Karpas-422 (cell line): ENCODE measurements at regions not wholly inside any gene's neighbourhood (a gene's known extent, or its start where the extent isn't known, plus 50 kb on each side); places are given as distances from the start of the nearest gene placed in this dataset.

Experiments
- DNase-seq: peaks from one replicate; pipeline ENCODE4 v3.0.0-alpha.2; 2015
- H2AFZ ChIP-seq: fragments of 200-600 bp; sonication (generic); 2 replicates; pipeline ENCODE4 v1.6.1; 2014; ENCODE audit warnings: antibody characterized with exemption, low read length, mixed read lengths
- H3K27ac ChIP-seq: fragments of 200-600 bp; sonication (generic); 2 replicates; pipeline ENCODE4 v1.5.1; 2014; ENCODE audit warnings: mild to moderate bottlenecking, low read length, moderate library complexity
- H3K27me3 ChIP-seq: fragments of 200-600 bp; sonication (generic); 2 replicates; pipeline ENCODE4 v1.6.1; 2014; ENCODE audit warnings: low read length, mixed read lengths
- H3K36me3 ChIP-seq: fragments of 200-600 bp; sonication (generic); 2 replicates; pipeline ENCODE4 v1.6.1; 2014; ENCODE audit warnings: low read length, mixed read lengths; ENCODE audit not compliant: insufficient read depth
- H3K4me1 ChIP-seq: fragments of 200-600 bp; sonication (generic); 2 replicates; pipeline ENCODE4 v1.6.1; 2014; ENCODE audit warnings: mild to moderate bottlenecking, low read length, mixed read lengths
- H3K4me2 ChIP-seq: fragments of 200-600 bp; sonication (generic); 2 replicates; pipeline ENCODE4 v1.6.1; 2014; ENCODE audit warnings: low read length, low read depth, mild to moderate bottlenecking; ENCODE audit not compliant: poor library complexity, severe bottlenecking
- H3K4me3 ChIP-seq: fragments of 200-600 bp; sonication (generic); 2 replicates; pipeline ENCODE4 v1.5.1; 2014; ENCODE audit warnings: mild to moderate bottlenecking, antibody characterized with exemption, low read length, mixed read lengths
- H3K79me2 ChIP-seq: fragments of 200-600 bp; sonication (generic); 2 replicates; pipeline ENCODE4 v1.6.1; 2014; ENCODE audit warnings: mild to moderate bottlenecking, low read length, mixed read lengths
- H3K9ac ChIP-seq: fragments of 200-600 bp; sonication (generic); 2 replicates; pipeline ENCODE4 v1.6.0; 2014; ENCODE audit warnings: low read length
- H3K9me2 ChIP-seq: fragments of 200-600 bp; sonication (generic), shearing (Covaris generic); replicated peaks from 2 replicates; pipeline ENCODE4 v1.6.0; 2014; ENCODE audit warnings: mild to moderate bottlenecking, low read length, moderate library complexity; ENCODE audit not compliant: insufficient read depth
- H3K9me3 ChIP-seq: fragments of 300-700, 200-600 bp; sonication (generic); 2 replicates; pipeline ENCODE4 v1.6.1; 2014; ENCODE audit warnings: low read length, mixed read lengths
- H4K20me1 ChIP-seq: fragments of 200-600 bp; sonication (generic); 2 replicates; pipeline ENCODE4 v1.6.1; 2014; ENCODE audit warnings: mild to moderate bottlenecking, antibody characterized with exemption, low read length, low read depth; ENCODE audit not compliant: insufficient read depth

- no peak overlapping the region for H3K9ac ChIP-seq
- H3K36me3 ChIP-seq, result no peaks in the 10 kb centered on the region
- no peaks in the 10 kb centered on the region for H3K9me3 ChIP-seq
- no peak for DNase-seq
- no peaks in the 10 kb centered on the region for H3K27me3 ChIP-seq
- H3K79me2 ChIP-seq, result no peaks in the 10 kb centered on the region
- no peaks in the 10 kb centered on the region for H3K4me1 ChIP-seq
- no peak overlapping the region for H3K4me3 ChIP-seq
- H3K4me2 ChIP-seq, result no peak overlapping the region
- H3K9me2 ChIP-seq, result no peaks in the 10 kb centered on the region
- no peak overlapping the region for H2AFZ ChIP-seq
- no peak overlapping the region for H3K27ac ChIP-seq
- H4K20me1 ChIP-seq, result no peaks in the 10 kb centered on the region
These were observed 123.2 kb upstream of the VSTM2B start for GRCh38 chr19:29402563-29402962.

DNA sequence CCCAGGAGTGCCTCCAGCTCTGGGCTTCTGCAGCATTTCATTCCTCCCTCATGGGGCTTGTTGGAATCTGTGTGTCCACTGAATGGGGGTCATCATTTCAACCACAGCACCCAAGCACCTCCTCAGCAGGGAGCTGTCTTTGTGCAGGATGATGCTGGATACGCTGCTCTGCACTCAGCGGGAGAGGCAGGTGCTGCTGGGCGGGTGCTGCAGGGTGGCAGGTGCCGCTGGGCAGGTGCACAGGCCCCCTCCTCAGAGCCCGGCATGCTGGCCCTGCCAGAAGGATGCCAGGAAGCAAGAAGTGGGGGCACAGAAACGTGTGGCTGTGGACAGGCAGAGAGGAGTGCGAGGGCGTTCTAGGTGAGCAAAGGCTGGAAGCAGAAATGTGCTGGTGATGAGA is 121.8 kb upstream of the VSTM2B start:
- no peaks in the 10 kb centered on the region for H3K36me3 ChIP-seq
- no peaks in the 10 kb centered on the region for H3K27me3 ChIP-seq
- no peak overlapping the region for H2AFZ ChIP-seq
- H4K20me1 ChIP-seq, result no peaks in the 10 kb centered on the region
- no peaks in the 10 kb centered on the region for H3K4me1 ChIP-seq
- H3K4me2 ChIP-seq, result no peak overlapping the region
- no peak for DNase-seq
- no peak overlapping the region for H3K9ac ChIP-seq
- no peaks in the 10 kb centered on the region for H3K9me2 ChIP-seq
- no peaks in the 10 kb centered on the region for H3K79me2 ChIP-seq
- no peaks in the 10 kb centered on the region for H3K9me3 ChIP-seq
- H3K4me3 ChIP-seq, result no peak overlapping the region
- H3K27ac ChIP-seq, result no peak overlapping the region

DNA sequence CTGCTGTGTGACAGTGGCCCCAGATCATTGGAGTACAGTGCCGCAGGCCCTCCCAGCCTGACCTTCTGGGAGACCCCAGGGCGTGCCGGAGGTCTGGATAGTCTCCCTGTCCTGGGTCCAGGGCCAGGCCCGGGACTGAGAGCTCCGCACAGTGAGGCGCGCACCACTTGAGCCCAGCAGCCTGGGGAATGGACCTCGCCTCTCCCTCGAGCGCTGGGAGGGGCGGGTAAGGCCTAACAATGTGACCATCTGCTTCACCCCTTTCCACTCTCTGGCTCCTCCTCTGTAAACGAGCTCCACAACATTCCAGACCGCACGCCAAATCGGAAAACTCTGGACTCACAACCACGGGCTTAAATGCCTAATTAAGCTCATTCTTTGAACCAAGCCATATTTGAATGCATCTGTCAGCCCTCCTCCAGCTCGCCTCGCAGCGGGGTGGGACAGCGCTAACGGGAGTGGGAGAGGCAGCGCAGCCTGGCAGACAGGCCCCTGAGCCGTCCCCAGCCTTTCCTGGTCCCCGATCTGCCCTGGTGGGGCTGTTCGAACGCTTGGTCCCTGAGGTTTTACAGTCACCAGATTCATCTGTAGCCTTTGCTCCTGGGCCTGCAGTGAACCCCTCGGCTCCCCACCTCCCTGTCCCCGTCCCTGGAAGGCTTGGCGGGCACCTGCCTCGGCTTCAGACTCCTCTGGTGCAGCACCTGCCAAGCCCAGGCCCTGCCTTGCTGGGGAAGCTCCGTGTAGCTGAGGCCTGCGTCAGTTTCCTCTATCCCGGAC is 120.7 kb upstream of the VSTM2B start:
- H2AFZ ChIP-seq, result no peak overlapping the region
- no peak overlapping the region for H3K4me2 ChIP-seq
- H4K20me1 ChIP-seq, result no peaks in the 10 kb centered on the region
- no peaks in the 10 kb centered on the region for H3K36me3 ChIP-seq
- no peak overlapping the region for H3K4me3 ChIP-seq
- H3K27ac ChIP-seq, result no peak overlapping the region
- no peaks in the 10 kb centered on the region for H3K9me2 ChIP-seq
- no peaks in the 10 kb centered on the region for H3K79me2 ChIP-seq
- no peak for DNase-seq
- H3K9me3 ChIP-seq, result no peaks in the 10 kb centered on the region
- no peak overlapping the region for H3K9ac ChIP-seq
- H3K27me3 ChIP-seq, result no peaks in the 10 kb centered on the region
- H3K4me1 ChIP-seq, result no peaks in the 10 kb centered on the region

DNA sequence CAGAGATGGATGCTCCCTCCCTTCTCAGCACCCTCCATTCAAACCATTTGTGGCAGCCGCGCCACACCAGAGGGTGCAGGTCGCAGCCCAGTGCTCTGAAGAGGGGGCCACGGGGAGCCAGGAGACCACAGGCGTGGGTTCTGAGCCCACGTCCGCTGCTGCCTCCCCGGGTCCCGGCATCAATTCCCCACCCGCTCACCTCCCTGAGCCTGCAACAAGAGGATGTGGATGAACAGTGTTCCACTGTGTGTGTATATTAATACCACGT is 120.1 kb upstream of the VSTM2B start:
- H3K4me1 ChIP-seq, result no peaks in the 10 kb centered on the region
- H3K27ac ChIP-seq, result no peak overlapping the region
- H3K79me2 ChIP-seq, result no peaks in the 10 kb centered on the region
- H3K4me2 ChIP-seq, result no peak overlapping the region
- no peak overlapping the region for H3K4me3 ChIP-seq
- H2AFZ ChIP-seq, result no peak overlapping the region
- no peak for DNase-seq
- no peaks in the 10 kb centered on the region for H3K27me3 ChIP-seq
- H3K36me3 ChIP-seq, result no peaks in the 10 kb centered on the region
- no peaks in the 10 kb centered on the region for H3K9me2 ChIP-seq
- H4K20me1 ChIP-seq, result no peaks in the 10 kb centered on the region
- no peak overlapping the region for H3K9ac ChIP-seq
- no peaks in the 10 kb centered on the region for H3K9me3 ChIP-seq

DNA sequence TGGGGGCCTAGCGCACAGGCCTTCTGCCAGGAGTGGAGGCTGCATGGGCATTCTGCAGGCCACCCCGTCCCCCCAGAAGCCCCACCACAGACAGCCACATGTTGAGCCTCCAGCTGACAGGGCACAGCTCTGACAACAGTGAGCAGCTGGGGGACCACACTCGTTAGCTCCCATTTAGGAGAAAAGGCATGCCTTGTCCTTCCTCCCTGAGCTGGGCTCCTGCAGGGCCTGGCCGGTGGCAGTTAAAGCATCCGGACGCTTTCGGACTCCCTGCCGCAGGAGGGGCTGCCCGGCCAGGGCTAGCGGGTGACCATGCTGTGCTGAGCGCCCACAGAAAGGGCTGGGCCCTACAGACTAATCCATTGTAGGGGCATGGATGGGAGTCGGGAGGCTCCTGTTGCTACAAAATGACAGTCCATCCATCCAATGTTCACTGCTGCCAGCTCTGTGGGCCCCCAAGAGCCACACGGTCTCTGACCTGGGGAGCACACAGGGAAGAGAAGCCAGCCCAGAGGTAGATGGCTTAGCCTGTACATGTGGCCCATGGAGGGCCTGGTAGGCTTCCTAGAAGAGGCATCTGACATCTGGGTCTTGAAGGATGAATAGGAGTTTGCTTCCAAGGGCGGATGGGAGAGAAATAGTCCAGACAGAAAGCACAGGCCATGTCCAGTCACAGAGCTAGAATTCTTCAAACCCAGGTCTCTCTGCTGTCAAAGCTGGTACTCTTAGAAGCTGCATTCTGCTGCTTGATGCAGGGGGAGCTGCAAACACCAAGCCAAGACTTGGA is 116.5 kb upstream of the VSTM2B start:
- Histone ChIP-seq H3K9me2 (no peaks in the 10 kb centered on the region), H3K9me3 (no peaks in the 10 kb centered on the region), H3K4me2 (no peak overlapping the region), H2AFZ (no peak overlapping the region), H3K9ac (no peak overlapping the region), H3K36me3 (no peaks in the 10 kb centered on the region), H3K4me3 (no peak overlapping the region), H3K4me1 (no peaks in the 10 kb centered on the region), H3K27ac (no peak overlapping the region), H3K79me2 (no peaks in the 10 kb centered on the region), H3K27me3 (no peaks in the 10 kb centered on the region), H4K20me1 (no peaks in the 10 kb centered on the region)
- DNase-seq, result no peak

DNA sequence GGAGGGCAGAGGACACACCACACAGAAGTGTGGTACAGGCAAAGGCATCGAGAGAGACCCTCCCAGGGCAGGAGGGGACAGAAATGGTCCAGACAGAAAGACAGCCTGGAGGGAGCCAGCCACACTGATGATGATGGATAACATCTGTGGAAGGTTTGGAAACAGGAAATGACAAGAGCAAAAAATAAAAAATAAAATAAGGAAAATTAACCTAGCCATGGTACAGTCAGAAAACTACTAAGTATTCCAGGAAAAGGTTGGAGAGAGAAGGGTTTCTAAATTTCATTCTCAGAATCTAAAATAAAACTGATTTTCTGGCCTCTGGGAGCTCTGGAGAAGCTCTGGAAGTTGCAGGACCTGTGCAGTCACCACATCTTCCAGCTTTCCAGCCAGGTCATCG is 115.2 kb upstream of the VSTM2B start:
- H2AFZ ChIP-seq, result no peak overlapping the region
- H3K79me2 ChIP-seq, result no peaks in the 10 kb centered on the region
- H3K27ac ChIP-seq, result no peak overlapping the region
- H4K20me1 ChIP-seq, result no peaks in the 10 kb centered on the region
- H3K4me3 ChIP-seq, result no peak overlapping the region
- H3K4me1 ChIP-seq, result no peaks in the 10 kb centered on the region
- no peaks in the 10 kb centered on the region for H3K27me3 ChIP-seq
- no peaks in the 10 kb centered on the region for H3K9me3 ChIP-seq
- H3K9ac ChIP-seq, result no peak overlapping the region
- H3K4me2 ChIP-seq, result no peak overlapping the region
- H3K36me3 ChIP-seq, result no peaks in the 10 kb centered on the region
- no peaks in the 10 kb centered on the region for H3K9me2 ChIP-seq
- no peak for DNase-seq

DNA sequence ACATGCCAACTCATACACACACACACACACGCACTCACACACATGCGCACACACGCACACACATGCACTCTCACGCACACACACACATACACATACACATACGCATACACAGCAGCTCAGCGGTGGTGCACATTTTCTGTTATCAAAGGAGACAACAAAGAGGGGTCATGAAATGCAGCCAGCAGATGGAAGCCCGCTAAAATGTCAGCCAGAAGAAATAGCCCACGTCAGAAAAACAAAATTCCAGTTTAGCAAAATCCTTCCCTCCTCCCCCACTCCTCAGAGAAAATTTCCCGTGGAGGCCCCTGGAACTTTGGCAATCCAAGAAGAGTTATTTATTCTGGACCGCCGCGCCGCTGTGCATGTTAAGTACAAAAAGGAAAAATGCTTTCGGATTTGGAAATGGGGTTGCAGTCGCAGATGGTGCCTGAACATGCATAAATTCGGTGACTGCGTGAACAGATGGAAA is 114.6 kb upstream of the VSTM2B start:
- no peaks in the 10 kb centered on the region for H3K9me3 ChIP-seq
- no peaks in the 10 kb centered on the region for H3K27me3 ChIP-seq
- no peak overlapping the region for H2AFZ ChIP-seq
- no peak overlapping the region for H3K4me2 ChIP-seq
- no peak overlapping the region for H3K9ac ChIP-seq
- H3K27ac ChIP-seq, result no peak overlapping the region
- no peaks in the 10 kb centered on the region for H3K9me2 ChIP-seq
- H3K4me3 ChIP-seq, result no peak overlapping the region
- no peaks in the 10 kb centered on the region for H3K79me2 ChIP-seq
- H3K36me3 ChIP-seq, result no peaks in the 10 kb centered on the region
- no peak for DNase-seq
- no peaks in the 10 kb centered on the region for H3K4me1 ChIP-seq
- no peaks in the 10 kb centered on the region for H4K20me1 ChIP-seq

- no peak overlapping the region for H3K27ac ChIP-seq
- H3K4me3 ChIP-seq, result no peak overlapping the region
- no peak overlapping the region for H2AFZ ChIP-seq
- no peaks in the 10 kb centered on the region for H4K20me1 ChIP-seq
- H3K4me2 ChIP-seq, result no peak overlapping the region
- H3K9ac ChIP-seq, result no peak overlapping the region
- no peaks in the 10 kb centered on the region for H3K79me2 ChIP-seq
- H3K36me3 ChIP-seq, result no peaks in the 10 kb centered on the region
- H3K9me3 ChIP-seq, result no peaks in the 10 kb centered on the region
- H3K27me3 ChIP-seq, result no peaks in the 10 kb centered on the region
- H3K9me2 ChIP-seq, result no peaks in the 10 kb centered on the region
- no peaks in the 10 kb centered on the region for H3K4me1 ChIP-seq
- no peak for DNase-seq
These were observed 112.4 kb upstream of the VSTM2B start for GRCh38 chr19:29413435-29413834.
